Subcutaneous abdominal adipose tissue (tissue), 5 donors: ENCODE measurements at regions not wholly inside any gene's neighbourhood (a gene's known extent, or its start where the extent isn't known, plus 50 kb on each side); places are given as distances from the start of the nearest gene placed in this dataset.

ENCODE experiments used
- H3K27ac ChIP-seq: one replicate; pipeline ENCODE4 v1.7.0; 2013; ENCODE audit warnings: low read depth, mild to moderate bottlenecking, inconsistent platforms, low read length, moderate library complexity
- H3K27me3 ChIP-seq, 5 donors: one replicate each; pipeline ENCODE4 v1.7.0; 2013; ENCODE audit warnings: low read length in 5 of 5, inconsistent platforms in 1 of 5; ENCODE audit not compliant: control insufficient read depth in 5 of 5, insufficient read depth in 4 of 5
- H3K36me3 ChIP-seq, 5 donors: one replicate each; pipeline ENCODE4 v1.7.0; 2013; ENCODE audit warnings: low read length in 5 of 5; ENCODE audit not compliant: control insufficient read depth in 5 of 5, insufficient read depth in 5 of 5
- H3K4me1 ChIP-seq, 5 donors: one replicate each; pipeline ENCODE4 v1.7.0; 2013; ENCODE audit warnings: low read length in 5 of 5, mild to moderate bottlenecking in 3 of 5, moderate library complexity in 1 of 5; ENCODE audit not compliant: control insufficient read depth in 5 of 5, insufficient read depth in 5 of 5
- H3K4me3 ChIP-seq, 5 donors: one replicate each; pipeline ENCODE4 v1.7.0; 2013; ENCODE audit warnings: low read length in 5 of 5, low read depth in 1 of 5
- H3K9ac ChIP-seq, 5 donors: one replicate each; pipeline ENCODE4 v1.7.0; 2013; ENCODE audit warnings: low read length in 5 of 5, mild to moderate bottlenecking in 4 of 5, moderate library complexity in 3 of 5
- H3K9me3 ChIP-seq, 5 donors: one replicate each; pipeline ENCODE4 v1.7.0; 2013; ENCODE audit warnings: low read length in 5 of 5; ENCODE audit not compliant: control insufficient read depth in 5 of 5
- donor health status: healthy.
- donor health status: healthy.
- donor health status: healthy.
- donor health status: healthy.
- donor health status: healthy.

GRCh38 chr17:55959756-55960155, 193.5 kb upstream of the ANKFN1 start:
- H3K9ac ChIP-seq: no peak overlapping the region
- H3K9me3 ChIP-seq: no peaks in the 10 kb centered on the region
- no peak overlapping the region for H3K27ac ChIP-seq
- no peaks in the 10 kb centered on the region for H3K27me3 ChIP-seq
- H3K4me3 ChIP-seq: no peak overlapping the region
- no peaks in the 10 kb centered on the region for H3K4me1 ChIP-seq
- H3K36me3 ChIP-seq: no peaks in the 10 kb centered on the region

DNA sequence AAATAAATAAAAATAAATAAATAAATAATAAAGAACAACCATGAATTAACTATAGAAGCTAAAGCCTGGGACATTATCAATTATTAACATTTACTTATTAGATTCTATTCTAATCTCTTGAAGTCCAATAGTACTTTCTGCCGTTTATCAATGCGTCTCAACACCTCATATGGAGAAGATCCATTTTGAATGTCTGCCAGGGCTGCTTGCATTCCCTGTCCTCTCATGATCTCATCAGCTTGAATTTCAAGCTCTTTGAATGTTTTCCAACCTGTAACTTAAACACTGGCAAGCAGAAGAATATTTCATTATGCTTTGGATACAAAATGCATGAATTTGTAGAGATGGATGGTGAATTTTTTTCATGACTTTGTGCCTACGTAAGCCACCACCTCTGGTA, 191.9 kb upstream of the ANKFN1 start:
- Histone ChIP-seq H3K4me3 (no peak overlapping the region), H3K9me3 (no peaks in the 10 kb centered on the region), H3K27ac (no peak overlapping the region), H3K9ac (no peak overlapping the region), H3K4me1 (no peaks in the 10 kb centered on the region), H3K36me3 (no peaks in the 10 kb centered on the region), H3K27me3 (no peaks in the 10 kb centered on the region)

- Histone ChIP-seq H3K27me3 (no peaks in the 10 kb centered on the region), H3K36me3 (no peaks in the 10 kb centered on the region), H3K4me1 (no peaks in the 10 kb centered on the region), H3K9ac (no peak overlapping the region), H3K4me3 (no peak overlapping the region), H3K9me3 (no peaks in the 10 kb centered on the region), H3K27ac (no peak overlapping the region)
These were observed 190.3 kb upstream of the ANKFN1 start for GRCh38 chr17:55962951-55963401.

- Histone ChIP-seq H3K27me3 (no peaks in the 10 kb centered on the region), H3K27ac (no peak overlapping the region), H3K36me3 (no peaks in the 10 kb centered on the region), H3K9me3 (no peaks in the 10 kb centered on the region), H3K4me1 (no peaks in the 10 kb centered on the region), H3K4me3 (no peak overlapping the region), H3K9ac (no peak overlapping the region)
These were observed 189.1 kb upstream of the ANKFN1 start for GRCh38 chr17:55964191-55964590.

- no peak overlapping the region for H3K27ac ChIP-seq
- H3K36me3 ChIP-seq: no peaks in the 10 kb centered on the region
- no peak overlapping the region for H3K9ac ChIP-seq
- no peaks in the 10 kb centered on the region for H3K9me3 ChIP-seq
- no peak overlapping the region for H3K4me3 ChIP-seq
- no peaks in the 10 kb centered on the region for H3K27me3 ChIP-seq
- H3K4me1 ChIP-seq: no peaks in the 10 kb centered on the region
These were observed 188.2 kb upstream of the ANKFN1 start for GRCh38 chr17:55965051-55965450.

DNA sequence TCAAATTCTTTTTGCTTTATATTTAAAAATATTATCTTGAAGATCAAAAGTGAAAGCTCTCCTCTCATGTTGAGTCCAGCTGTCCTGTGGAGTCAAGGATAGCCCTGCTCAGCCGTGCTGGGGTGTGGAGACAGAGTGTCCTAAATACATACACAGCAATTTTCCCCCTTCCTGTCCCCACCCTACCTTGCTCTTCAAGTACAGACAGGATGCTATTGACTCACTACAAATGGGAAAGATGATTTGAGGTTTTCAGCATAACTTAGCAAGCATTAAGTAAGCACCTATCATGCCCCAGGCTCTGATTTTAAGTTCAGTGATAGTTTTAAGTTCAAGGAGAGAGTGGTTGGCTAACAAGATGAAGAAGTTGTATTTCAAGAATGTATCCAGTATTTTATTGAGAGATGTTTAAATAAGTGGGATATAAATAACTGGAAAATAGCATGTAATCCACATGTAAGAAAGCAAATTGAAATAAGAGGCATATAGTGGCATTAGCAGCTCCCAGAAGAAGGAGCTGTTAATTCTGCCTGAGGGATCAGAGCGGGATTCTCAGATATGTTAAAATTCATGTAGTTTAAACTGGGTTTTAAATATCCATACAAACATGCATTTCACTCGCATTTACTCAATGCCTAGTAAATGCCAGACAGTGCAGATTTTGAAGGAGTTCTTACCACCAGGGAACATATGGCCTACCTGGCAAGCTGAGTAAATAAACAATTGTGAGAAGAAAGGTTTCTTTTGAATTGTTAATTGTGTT, 183.5 kb upstream of the ANKFN1 start:
- Histone ChIP-seq H3K9ac (no peak overlapping the region), H3K9me3 (no peaks in the 10 kb centered on the region), H3K27ac (no peak overlapping the region), H3K27me3 (peaks cover 0 to 3% (median 0%) of the 10 kb centered on the region in 5 donors), H3K36me3 (no peaks in the 10 kb centered on the region), H3K4me1 (no peaks in the 10 kb centered on the region), H3K4me3 (no peak overlapping the region)

DNA sequence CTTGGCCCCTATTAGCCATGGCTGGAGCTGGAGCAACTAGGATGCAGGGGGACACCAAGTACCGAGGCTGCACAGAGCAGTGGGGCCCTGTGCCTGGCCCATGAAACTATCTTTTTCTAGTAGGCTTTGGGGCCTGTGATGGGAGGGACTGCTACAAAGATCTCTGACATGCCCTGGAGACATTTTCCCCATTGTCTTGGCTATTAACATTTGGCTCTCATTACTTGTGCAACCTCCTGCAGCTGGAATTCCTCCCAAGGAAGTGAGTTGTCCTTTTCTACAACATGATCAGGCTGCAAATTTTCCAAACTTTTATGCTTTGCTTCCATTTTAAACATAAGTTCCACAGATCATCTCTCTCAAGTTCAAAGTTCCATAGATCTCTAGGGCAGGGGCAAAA, 174.7 kb upstream of the ANKFN1 start:
- no peaks in the 10 kb centered on the region for H3K27me3 ChIP-seq
- H3K9ac ChIP-seq: no peak overlapping the region
- H3K36me3 ChIP-seq: no peaks in the 10 kb centered on the region
- H3K4me3 ChIP-seq: no peak overlapping the region
- H3K9me3 ChIP-seq: no peaks in the 10 kb centered on the region
- H3K27ac ChIP-seq: no peak overlapping the region
- H3K4me1 ChIP-seq: no peaks in the 10 kb centered on the region

DNA sequence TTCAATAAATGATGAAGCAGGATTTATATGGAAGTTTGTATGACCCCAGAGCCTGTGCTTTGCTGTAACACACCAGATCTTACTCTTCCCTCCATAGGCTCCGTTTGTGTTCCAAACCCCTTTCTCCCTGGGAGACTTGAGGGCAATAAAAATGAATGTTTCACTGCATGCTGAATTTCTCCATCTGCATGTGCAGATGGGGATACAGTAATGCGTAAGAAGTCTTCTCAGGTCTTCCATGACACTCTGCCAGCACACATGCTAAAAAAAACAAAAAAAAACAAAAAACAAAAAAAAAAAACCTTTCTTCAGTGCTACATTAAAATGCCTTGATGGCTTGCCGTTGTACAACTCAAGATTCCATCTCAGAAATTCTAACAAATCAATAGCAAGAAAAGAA, 170.2 kb upstream of the ANKFN1 start:
- no peak overlapping the region for H3K4me3 ChIP-seq
- no peaks in the 10 kb centered on the region for H3K27me3 ChIP-seq
- no peaks in the 10 kb centered on the region for H3K4me1 ChIP-seq
- H3K9me3 ChIP-seq: no peaks in the 10 kb centered on the region
- H3K27ac ChIP-seq: no peak overlapping the region
- H3K36me3 ChIP-seq: no peaks in the 10 kb centered on the region
- H3K9ac ChIP-seq: no peak overlapping the region

- Histone ChIP-seq H3K4me1 (no peaks in the 10 kb centered on the region), H3K9ac (no peak overlapping the region), H3K27me3 (peaks cover 0 to 3% (median 0%) of the 10 kb centered on the region in 5 donors), H3K27ac (no peak overlapping the region), H3K9me3 (no peaks in the 10 kb centered on the region), H3K36me3 (no peaks in the 10 kb centered on the region), H3K4me3 (no peak overlapping the region)
These were observed 166.5 kb upstream of the ANKFN1 start for GRCh38 chr17:55986817-55987216.

GRCh38 chr17:55988861-55989260, 164.4 kb upstream of the ANKFN1 start:
- Histone ChIP-seq H3K27me3 (peaks cover 0 to 3% (median 0%) of the 10 kb centered on the region in 5 donors), H3K4me3 (no peak overlapping the region), H3K9me3 (peaks cover 0 to 5% (median 0%) of the 10 kb centered on the region in 5 donors), H3K4me1 (no peaks in the 10 kb centered on the region), H3K36me3 (no peaks in the 10 kb centered on the region), H3K27ac (no peak overlapping the region), H3K9ac (no peak overlapping the region)
